Urothelium cell line (cell line): ENCODE measurements at regions not wholly inside any gene's neighbourhood (a gene's known extent, or its start where the extent isn't known, plus 50 kb on each side); places are given as distances from the start of the nearest gene placed in this dataset.

Experiments used
- DNase-seq: peaks from one replicate; pipeline ENCODE4 v3.0.0; 2011; ENCODE audit warnings: low spot score, mixed read lengths
- FAIRE-seq: peaks from 2 replicates; lab custom pipeline; 2011; peaks lifted over from hg19 to GRCh38; lab: Jason Lieb, UNC

DNA sequence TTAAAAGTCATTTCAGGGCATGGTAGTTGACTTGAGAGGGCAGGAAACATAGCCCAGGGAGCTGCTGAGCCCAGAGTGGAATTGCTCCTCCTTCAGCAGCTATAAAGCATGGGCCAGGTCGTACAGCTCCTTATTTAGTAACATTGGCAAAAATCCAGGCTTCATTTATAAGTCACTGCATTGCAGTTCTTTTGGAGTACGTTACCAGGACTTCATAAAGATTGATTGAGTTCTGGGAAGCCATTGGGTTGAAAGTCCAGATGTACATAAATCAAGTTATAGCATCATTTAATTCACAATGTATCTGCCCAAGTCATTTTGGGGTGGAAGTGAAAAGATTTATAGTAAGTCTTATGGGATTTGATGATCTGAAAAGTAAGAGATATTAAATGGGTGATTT, 53.0 kb upstream of the ANKEF1 start:
- DNase-seq: no peak
- no peak for FAIRE-seq

DNA sequence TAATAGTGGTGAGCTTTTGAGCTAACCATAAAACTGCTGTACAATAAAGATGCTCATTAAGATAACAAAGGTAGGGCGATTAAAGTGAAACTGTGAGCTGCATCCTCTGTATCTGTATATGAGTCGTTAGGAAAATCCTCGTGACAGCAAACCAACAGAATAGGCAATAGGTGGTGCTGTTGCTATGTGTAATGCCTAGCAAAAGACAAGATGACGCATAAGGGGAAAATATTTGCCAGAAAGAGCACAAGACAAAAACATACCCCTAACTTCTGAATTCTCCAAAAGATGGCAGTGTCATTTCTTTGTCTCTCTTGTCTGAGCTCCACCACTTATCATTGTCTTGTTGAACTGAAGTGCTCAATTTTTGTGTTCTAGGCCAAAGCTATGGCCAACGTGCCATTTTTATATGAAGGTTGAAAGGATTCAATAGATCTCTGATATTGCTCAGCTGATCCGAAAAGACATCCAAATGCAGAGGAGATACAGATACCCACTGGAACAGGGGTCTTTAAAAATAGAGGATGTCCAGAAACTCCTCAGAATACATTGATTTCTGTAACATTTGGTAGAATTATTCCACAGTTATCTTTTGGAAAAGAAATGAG, 56.3 kb upstream of the ANKEF1 start:
- FAIRE-seq: peak; percentile 67
- peak; percentile 65 for DNase-seq

DNA sequence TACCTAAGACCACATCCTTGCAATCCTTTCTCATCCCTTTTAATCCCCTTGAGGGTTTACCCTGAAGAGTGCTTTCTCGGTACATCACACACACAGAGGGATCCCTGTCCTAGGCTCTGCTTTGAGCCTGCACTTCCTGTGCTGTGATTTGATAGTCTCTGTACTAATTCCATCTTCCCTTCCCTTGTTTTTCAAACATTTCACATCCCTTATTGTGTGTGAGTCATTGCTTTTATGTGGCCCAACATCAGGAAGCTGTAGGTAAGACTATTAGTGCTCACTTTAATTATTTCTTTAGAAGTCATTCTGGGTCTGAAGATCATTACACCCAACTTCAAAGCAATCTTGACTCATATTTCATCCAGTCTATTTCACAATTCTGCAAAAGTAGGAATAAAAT, 57.2 kb upstream of the ANKEF1 start:
- FAIRE-seq: no peak
- DNase-seq: no peak

- FAIRE-seq: no peak
- no peak for DNase-seq
These were observed 60.5 kb upstream of the ANKEF1 start for GRCh38 chr20:9974324-9974723.

- no peak for FAIRE-seq
- no peak for DNase-seq
These were observed 63.0 kb upstream of the ANKEF1 start for GRCh38 chr20:9971746-9972145.

DNA sequence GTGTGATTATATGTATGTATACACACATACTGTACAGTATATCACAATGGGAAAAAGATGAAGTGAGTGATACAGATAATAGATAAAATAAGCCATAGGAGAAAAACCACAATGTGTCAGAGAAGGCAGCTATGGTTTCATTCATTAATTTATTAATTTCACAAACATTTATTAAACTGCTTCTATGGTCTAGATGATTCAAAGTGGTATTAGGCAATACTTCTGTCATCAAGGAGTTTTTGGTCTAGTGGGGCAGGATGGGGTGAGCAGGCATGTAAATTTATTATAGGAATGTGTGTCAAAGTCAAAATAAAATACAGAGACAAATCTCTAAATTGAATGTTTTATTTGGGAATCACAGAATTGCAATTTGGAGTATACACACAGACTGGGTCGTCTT, 65.2 kb upstream of the ANKEF1 start:
- no peak for DNase-seq
- no peak for FAIRE-seq

DNA sequence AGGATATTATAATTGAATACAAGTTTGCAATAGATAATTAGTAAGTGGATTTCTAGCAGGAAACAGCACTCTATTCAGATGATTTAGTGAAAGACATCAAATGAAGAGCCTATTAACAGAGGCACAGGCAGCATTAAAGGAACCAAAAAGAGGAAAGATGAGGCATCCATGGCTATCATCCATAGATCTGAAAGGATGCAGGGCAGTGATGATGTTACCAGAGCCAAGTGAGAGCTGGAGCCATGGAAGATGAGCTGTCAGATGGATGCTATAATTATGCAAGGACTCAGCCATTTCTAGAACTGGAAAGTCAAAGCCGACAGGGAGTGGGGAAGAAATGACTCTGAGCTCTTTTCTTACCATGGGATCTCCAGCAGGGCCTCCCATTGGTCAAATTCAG, 66.8 kb upstream of the ANKEF1 start:
- no peak for DNase-seq
- FAIRE-seq: no peak

DNA sequence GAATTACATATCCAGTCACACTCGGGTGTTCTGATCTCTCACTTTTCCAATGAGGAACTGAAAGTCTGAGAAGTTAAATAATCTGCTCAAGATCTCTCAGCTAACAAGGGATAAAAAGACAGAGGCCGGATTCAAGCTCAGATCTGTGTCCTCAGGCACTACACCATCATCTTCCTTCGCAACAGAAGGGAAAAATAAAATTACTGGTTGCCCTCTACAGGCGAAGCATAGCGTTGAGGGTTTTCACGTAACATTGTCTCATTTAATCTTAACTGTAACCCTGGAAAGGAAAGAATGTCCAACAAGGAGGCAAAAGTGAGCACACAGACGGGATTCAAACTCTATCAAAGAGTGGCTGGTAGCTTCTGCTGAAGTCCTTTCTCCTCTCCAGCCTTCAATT, 67.8 kb upstream of the ANKEF1 start:
- FAIRE-seq: no peak
- DNase-seq: peak; percentile 26

GRCh38 chr20:9963029-9963428, 71.8 kb upstream of the ANKEF1 start:
- no peak for FAIRE-seq
- no peak for DNase-seq

DNA sequence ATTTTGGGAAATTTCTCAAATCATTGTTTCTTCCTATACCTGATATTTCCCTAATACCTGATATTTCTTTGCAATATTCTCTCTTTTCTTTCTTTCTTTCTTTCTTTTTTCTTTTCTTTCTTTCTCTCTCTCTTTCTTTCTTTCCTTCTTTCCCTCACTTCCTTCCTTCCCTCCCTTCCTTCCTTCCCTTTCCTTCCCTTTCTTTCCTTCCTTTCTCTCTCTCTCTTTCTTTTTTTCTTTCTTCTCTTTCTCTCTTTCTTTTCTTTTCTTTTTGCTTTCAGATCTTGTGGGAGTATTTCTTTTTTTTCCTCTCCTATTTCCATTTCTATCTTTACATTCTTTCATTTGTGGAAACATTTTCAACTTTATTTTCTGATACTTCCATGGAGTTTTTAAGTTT, 76.1 kb upstream of the ANKEF1 start:
- FAIRE-seq: no peak
- DNase-seq: no peak

GRCh38 chr20:9955646-9956045, 79.1 kb upstream of the ANKEF1 start:
- peak; percentile 35 for DNase-seq
- FAIRE-seq: no peak

DNA sequence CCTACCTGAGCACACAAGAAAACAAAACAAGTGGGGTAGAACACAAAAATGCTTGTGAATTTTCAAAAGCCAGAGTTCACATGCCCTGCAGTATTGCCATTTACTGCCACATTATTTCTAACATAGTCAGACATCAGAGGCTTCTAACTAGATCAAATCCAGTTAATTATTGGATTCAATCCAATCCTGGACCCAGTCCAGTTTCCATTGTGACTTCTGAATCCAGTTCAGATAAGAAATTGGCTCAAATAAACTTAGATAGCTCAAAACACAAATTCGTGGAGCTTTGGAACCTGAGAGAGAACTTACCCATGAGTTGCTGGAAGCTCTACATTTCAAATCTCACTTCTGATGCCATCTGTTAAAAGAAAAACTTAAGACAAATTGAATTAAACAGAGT, 85.2 kb upstream of the ANKEF1 start:
- DNase-seq (no peak), FAIRE-seq (no peak)

DNA sequence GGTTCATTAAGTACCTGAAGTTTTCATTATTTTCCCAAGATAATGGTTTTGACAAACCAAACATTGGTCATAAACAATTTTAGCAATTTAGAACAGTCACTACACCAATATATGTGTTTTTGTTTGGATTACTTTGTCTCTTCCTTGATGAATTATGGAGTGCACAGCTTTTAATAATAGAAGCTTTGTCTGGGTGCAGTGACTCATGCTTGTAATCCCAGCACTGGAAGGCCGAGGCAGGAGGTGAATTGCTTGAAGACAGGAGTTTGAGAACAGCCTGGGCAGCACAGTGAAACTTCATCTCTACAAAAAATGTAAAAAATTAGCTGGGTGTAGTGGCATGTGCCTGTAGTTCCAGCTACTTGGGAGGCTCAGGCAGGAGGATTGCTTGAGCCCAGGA, 89.4 kb upstream of the ANKEF1 start:
- FAIRE-seq (no peak), DNase-seq (peak; percentile 52)

- DNase-seq: no peak
- FAIRE-seq: no peak
These were observed 92.1 kb upstream of the ANKEF1 start for GRCh38 chr20:9942736-9943135.

DNA sequence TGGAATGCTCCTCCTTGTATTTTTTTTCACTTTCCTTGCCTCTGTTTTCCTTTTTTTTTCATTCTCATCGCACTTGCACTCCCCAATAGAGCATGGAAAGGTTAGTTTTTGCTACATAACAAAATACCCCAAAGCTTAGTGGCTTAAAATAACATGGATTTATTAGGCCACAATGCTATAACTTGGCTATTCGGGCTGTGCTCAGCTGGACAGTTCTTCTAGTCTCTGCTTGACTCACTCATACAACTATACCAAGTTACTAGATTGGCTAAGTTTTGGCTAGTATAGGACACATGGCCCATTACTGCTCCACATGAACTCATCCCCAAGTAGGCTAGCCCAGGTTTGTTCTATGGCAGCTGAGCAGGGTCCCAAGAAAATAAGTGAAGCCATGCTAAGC, 94.5 kb upstream of the ANKEF1 start:
- no peak for FAIRE-seq
- no peak for DNase-seq

DNA sequence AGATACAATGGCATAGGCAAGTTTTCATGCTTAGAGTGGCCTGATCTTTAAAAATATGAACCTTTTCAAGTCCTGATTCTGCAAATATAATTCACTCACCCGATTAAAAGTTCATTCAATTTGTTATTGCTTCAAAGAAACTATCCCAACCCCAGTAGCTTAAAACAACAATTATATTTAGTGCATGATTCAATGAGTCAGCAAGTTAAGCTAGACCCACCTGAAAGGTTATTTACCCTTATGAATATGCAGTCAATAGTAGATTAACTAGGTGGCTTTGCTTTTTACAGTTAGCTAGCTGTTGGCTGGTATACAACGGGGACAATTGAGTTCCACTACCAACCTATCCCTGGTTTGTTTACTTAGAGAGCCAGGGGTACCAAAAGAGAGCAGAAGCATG, 95.6 kb upstream of the ANKEF1 start:
- FAIRE-seq: no peak

GRCh38 chr20:9935285-9935684, 96.4 kb upstream of the PAK5 start:
- DNase-seq: no peak
- no peak for FAIRE-seq

More for the DNA sequence above, 95.6 kb upstream of the ANKEF1 start:
- no peak for DNase-seq

- no peak for DNase-seq
- no peak for FAIRE-seq
These were observed 91.3 kb upstream of the PAK5 start for GRCh38 chr20:9930142-9930541.

- FAIRE-seq: no peak
These were observed 90.1 kb upstream of the PAK5 start for GRCh38 chr20:9928955-9929354.

DNA sequence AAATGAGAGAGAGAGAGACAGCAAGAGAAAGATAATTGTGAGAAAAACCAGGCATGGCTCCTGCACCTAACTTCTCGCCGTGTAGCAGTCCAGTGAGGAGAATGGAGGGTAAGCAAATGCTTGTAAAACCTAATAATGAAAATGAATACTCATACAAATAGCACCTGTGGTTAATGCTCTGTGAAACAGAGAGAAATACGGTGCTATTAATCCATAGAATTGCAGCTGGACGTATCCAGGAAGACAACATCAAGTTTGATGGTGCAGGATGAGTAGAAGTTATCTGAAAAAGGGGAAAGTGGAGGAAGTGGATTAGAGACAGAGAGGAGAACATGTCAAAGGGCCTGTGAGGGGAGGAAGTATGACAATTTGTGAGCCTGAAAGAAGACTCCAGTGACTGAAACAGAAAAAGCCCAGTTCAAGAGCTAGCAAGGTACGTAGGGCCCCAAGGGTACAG, 89.4 kb upstream of the PAK5 start:
- FAIRE-seq: no peak
- no peak for DNase-seq

More at GRCh38 chr20:9928955-9929354, 90.1 kb upstream of the PAK5 start:
- DNase-seq: no peak

DNA sequence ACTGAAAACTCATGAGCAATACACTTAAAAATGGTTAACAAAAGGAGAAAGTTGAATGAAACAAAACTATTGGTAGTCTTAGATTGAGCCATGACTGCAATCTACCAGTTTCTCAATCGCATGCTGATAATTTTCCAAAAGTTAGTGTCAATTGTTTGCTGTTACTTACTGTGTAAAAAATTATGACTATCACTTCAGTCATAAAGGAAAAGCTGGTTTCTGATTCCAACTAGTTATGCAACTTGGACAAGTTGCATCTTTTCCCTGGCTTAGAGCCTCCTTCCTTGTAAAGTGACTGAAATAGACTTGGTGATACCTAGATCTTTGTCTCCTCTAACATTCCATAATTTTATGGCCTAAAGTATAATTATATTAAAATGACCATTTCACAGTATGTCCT, 88.3 kb upstream of the PAK5 start:
- no peak for FAIRE-seq

DNA sequence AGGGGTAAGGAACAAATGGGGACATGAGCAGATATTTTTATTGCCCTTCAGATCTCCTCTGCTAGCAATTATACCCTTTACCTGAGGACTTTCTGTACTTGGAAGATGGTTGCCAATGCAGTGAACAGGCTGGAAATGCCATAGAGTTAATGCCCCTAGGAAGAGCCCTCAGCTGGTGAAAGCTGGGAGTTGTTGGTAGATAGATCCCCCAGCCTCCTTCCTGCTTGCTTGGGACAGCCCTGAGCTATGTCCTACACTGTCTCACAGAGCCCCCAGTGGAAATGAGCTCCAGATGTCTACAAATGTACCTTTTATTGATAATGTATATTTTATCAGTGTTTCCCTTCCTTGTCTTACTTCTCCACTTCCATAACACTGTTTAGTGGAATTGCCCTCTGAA, 87.6 kb upstream of the PAK5 start:
- FAIRE-seq (no peak), DNase-seq (no peak)

More for the DNA sequence above, 88.3 kb upstream of the PAK5 start:
- DNase-seq: no peak

DNA sequence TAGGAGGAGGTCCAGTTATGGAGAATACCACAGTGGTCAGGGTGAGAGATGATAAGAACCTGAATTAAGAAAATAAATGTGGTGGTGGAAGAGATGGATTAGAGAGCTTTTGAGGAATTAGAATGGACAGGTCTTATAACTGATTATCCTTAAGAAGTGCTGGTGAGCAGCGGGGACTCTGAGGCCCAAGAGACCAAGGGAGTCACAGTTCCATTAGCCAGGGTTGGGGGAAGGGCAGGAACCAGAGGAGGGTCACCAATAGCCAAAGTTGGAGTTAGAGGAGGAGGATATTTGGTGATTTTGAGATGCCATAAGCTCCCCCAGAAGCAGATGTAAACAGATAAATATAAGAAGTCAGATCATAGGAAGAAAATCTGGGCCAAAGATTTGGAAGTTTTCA, 87.1 kb upstream of the PAK5 start:
- FAIRE-seq (no peak), DNase-seq (no peak)
